ENCODE measurements at regions not wholly inside any gene's neighbourhood (a gene's known extent, or its start where the extent isn't known, plus 50 kb on each side); places are given as distances from the start of the nearest gene placed in this dataset.

DNA sequence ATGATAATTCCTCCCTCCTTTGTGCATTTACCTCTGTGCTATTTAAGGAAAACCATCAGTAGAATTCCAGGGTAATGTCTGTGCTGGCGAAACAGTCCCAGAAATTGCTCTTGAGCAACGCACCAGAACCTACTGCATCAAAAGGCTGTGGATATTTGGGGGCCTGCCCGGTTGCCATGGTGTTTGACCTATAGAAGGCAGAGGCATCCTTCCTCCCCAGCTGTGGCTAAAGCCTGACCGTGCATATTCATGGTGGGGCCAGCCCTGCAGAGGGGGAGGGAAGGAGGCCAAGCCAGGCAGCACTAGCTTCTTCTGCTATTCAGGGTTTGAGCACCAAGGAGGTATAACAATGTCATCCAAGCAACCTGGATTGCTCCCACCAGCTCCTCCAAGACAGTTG, 215.0 kb upstream of the E2F8 start:
- TF ChIP-seq POLR2A (IDR thresholded peaks at IDR 0.05; ENCODE audit: low read depth, low read length) (no peak), EZH2 (IDR thresholded peaks at IDR 0.05; ENCODE audit: borderline replicate concordance, low read depth, low read length, severe bottlenecking) (no peak), POLR2AphosphoS5 (IDR thresholded peaks at IDR 0.05; ENCODE audit: insufficient read depth, low read depth, low read length) (no peak), JUN (IDR thresholded peaks at IDR 0.05; ENCODE audit: borderline replicate concordance, insufficient read depth, insufficient read length, low read depth) (no peak), MYC (IDR thresholded peaks at IDR 0.05; ENCODE audit: low read depth, low read length) (no peak), FOS (IDR thresholded peaks at IDR 0.05; ENCODE audit: borderline replicate concordance, insufficient read depth, low read length) (no peak)
- TF ChIP-seq, protein P1, sequence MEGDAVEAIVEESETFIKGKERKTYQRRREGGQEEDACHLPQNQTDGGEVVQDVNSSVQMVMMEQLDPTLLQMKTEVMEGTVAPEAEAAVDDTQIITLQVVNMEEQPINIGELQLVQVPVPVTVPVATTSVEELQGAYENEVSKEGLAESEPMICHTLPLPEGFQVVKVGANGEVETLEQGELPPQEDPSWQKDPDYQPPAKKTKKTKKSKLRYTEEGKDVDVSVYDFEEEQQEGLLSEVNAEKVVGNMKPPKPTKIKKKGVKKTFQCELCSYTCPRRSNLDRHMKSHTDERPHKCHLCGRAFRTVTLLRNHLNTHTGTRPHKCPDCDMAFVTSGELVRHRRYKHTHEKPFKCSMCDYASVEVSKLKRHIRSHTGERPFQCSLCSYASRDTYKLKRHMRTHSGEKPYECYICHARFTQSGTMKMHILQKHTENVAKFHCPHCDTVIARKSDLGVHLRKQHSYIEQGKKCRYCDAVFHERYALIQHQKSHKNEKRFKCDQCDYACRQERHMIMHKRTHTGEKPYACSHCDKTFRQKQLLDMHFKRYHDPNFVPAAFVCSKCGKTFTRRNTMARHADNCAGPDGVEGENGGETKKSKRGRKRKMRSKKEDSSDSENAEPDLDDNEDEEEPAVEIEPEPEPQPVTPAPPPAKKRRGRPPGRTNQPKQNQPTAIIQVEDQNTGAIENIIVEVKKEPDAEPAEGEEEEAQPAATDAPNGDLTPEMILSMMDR (IDR thresholded peaks at IDR 0.05; ENCODE audit: extremely low read depth in 1 of 2, insufficient read depth in 1 of 2, low read depth in 1 of 2, low read length in 2 of 2), result no peak
- TF ChIP-seq, protein P2, sequence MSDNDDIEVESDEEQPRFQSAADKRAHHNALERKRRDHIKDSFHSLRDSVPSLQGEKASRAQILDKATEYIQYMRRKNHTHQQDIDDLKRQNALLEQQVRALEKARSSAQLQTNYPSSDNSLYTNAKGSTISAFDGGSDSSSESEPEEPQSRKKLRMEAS (IDR thresholded peaks at IDR 0.05; ENCODE audit: insufficient read depth, insufficient read length), result no peak

Data from endothelial cell of umbilical vein (primary cell).